Neural progenitor cell (in vitro differentiated cells): ENCODE measurements at regions not wholly inside any gene's neighbourhood (a gene's known extent, or its start where the extent isn't known, plus 50 kb on each side); places are given as distances from the start of the nearest gene placed in this dataset.

ENCODE experiments used
- DNase-seq: peaks from one replicate; pipeline ENCODE4 v3.0.0-alpha.2; 2016; ENCODE audit warnings: low spot score
- H2AFZ ChIP-seq: fragments of 200-600 bp; sonication (generic); replicated peaks from 2 replicates; pipeline ENCODE4 v1.6.1; 2016; ENCODE audit warnings: antibody characterized with exemption
- H3F3A ChIP-seq: fragments of 200-600 bp; sonication (generic); 2 replicates; pipeline ENCODE4 v1.6.1; 2016; ENCODE audit warnings: antibody characterized with exemption, low read depth
- H3K27ac ChIP-seq: fragments of 200-600 bp; sonication (generic); 2 replicates; pipeline ENCODE4 v1.5.1; 2016; ENCODE audit warnings: mild to moderate bottlenecking
- H3K27me3 ChIP-seq: fragments of 200-600 bp; sonication (generic); 2 replicates; pipeline ENCODE4 v1.6.1; 2016; ENCODE audit warnings: mild to moderate bottlenecking, moderate library complexity
- H3K36me3 ChIP-seq: fragments of 200-600 bp; sonication (generic); 2 replicates; pipeline ENCODE4 v1.5.1; 2016
- H3K4me1 ChIP-seq: fragments of 200-600 bp; sonication (generic); 2 replicates; pipeline ENCODE4 v1.6.1; 2016; ENCODE audit warnings: mixed run types
- H3K4me2 ChIP-seq: fragments of 200-600 bp; sonication (generic); 2 replicates; pipeline ENCODE4 v1.6.1; 2016
- H3K4me3 ChIP-seq: fragments of 200-600 bp; sonication (generic); 2 replicates; pipeline ENCODE4 v1.5.1; 2016
- H3K79me2 ChIP-seq: fragments of 200-600 bp; sonication (generic); 2 replicates; pipeline ENCODE4 v1.6.1; 2016; ENCODE audit warnings: low read depth
- H3K9ac ChIP-seq: fragments of 200-600 bp; sonication (generic); 2 replicates; pipeline ENCODE4 v1.6.1; 2016
- H3K9me3 ChIP-seq: fragments of 200-600 bp; sonication (generic); 2 replicates; pipeline ENCODE4 v1.5.1; 2016; ENCODE audit warnings: low read depth
- H4K20me1 ChIP-seq: fragments of 200-600 bp; sonication (generic); 2 replicates; pipeline ENCODE4 v1.6.1; 2016; ENCODE audit warnings: low read depth
- H3K27ac Mint-ChIP-seq: 3 replicates; pipeline ENCODE4 v1.8.0; 2021; ENCODE audit warnings: mixed read lengths
- H3K27me3 Mint-ChIP-seq: 2 replicates; pipeline ENCODE4 v1.8.0; 2022; ENCODE audit warnings: low read depth, mild to moderate bottlenecking, inconsistent platforms, moderate library complexity, mixed read lengths; ENCODE audit not compliant: insufficient read depth
- H3K36me3 Mint-ChIP-seq: 3 replicates; pipeline ENCODE4 v1.8.0; 2021; ENCODE audit warnings: mixed read lengths
- H3K4me1 Mint-ChIP-seq: 3 replicates; pipeline ENCODE4 v1.8.0; 2021; ENCODE audit warnings: mixed read lengths
- H3K4me3 Mint-ChIP-seq: 3 replicates; pipeline ENCODE4 v1.8.0; 2021; ENCODE audit warnings: mild to moderate bottlenecking, moderate library complexity, mixed read lengths
- H3K9me3 Mint-ChIP-seq: 3 replicates; pipeline ENCODE4 v1.8.0; 2020; ENCODE audit warnings: mixed read lengths
- CTCF ChIP-seq: fragments of 200-600 bp; sonication (generic); IDR thresholded peaks from 2 replicates; pipeline ENCODE4 v1.5.1; 2017; ENCODE audit warnings: antibody characterized with exemption, mild to moderate bottlenecking
- EZH2 ChIP-seq: fragments of 200-600 bp; sonication (generic); IDR thresholded peaks from 2 replicates; pipeline ENCODE4 v1.6.1; 2017; ENCODE audit warnings: antibody characterized with exemption, mild to moderate bottlenecking, moderate library complexity
- EZH2phosphoT487 ChIP-seq: fragments of 200-600 bp; sonication (generic); IDR thresholded peaks from 2 replicates; pipeline ENCODE4 v1.6.1; 2017; ENCODE audit warnings: antibody characterized with exemption

- Histone ChIP-seq H3K27ac (no peak overlapping the region), H3F3A (peaks cover 35% of the 10 kb centered on the region), H2AFZ (peak overlapping the region; percentile 51), H3K9ac (no peak overlapping the region), H3K4me3 (no peak overlapping the region), H3K36me3 (no peaks in the 10 kb centered on the region), H3K27me3 (no peaks in the 10 kb centered on the region), H3K4me2 (peak overlapping the region; percentile 15), H3K79me2 (no peaks in the 10 kb centered on the region), H4K20me1 (no peaks in the 10 kb centered on the region), H3K9me3 (no peaks in the 10 kb centered on the region), H3K4me1 (peaks cover 53% of the 10 kb centered on the region)
- H3K27me3 Mint-ChIP-seq = peaks cover 19% of the 10 kb centered on the region
- no peak for DNase-seq
- peak overlapping the region; percentile 1 for H3K4me3 Mint-ChIP-seq
- H3K4me1 Mint-ChIP-seq = peaks cover 71% of the 10 kb centered on the region
- TF ChIP-seq EZH2 (no peak), CTCF (no peak), EZH2phosphoT487 (no peak)
- H3K36me3 Mint-ChIP-seq = no peaks in the 10 kb centered on the region
- H3K27ac Mint-ChIP-seq = peak overlapping the region; percentile 16
- no peaks in the 10 kb centered on the region for H3K9me3 Mint-ChIP-seq
Measured at GRCh38 chr21:38992737-38993136, 187.0 kb downstream of the ETS2 start.

GRCh38 chr21:38990424-38990794, 184.7 kb downstream of the ETS2 start:
- DNase-seq = peak; percentile 58

GRCh38 chr21:38989745-38990423, 184.2 kb downstream of the ETS2 start:
- no peaks in the 10 kb centered on the region for H3K9me3 Mint-ChIP-seq
- H3K27me3 ChIP-seq = no peaks in the 10 kb centered on the region
- no peak overlapping the region for H3K9ac ChIP-seq
- H2AFZ ChIP-seq = peak overlapping the region; percentile 13
- H3K36me3 Mint-ChIP-seq = no peaks in the 10 kb centered on the region
- no peak overlapping the region for H3K27ac ChIP-seq
- TF ChIP-seq CTCF = no peak
- no peak for TF ChIP-seq EZH2phosphoT487
- TF ChIP-seq EZH2 = no peak
- no peaks in the 10 kb centered on the region for H3K79me2 ChIP-seq
- H3K4me3 Mint-ChIP-seq = peak overlapping the region; percentile 49
- no peaks in the 10 kb centered on the region for H4K20me1 ChIP-seq
- H3K27ac Mint-ChIP-seq = peak overlapping the region; percentile 80
- peak; percentile 57 for DNase-seq
- peaks cover 19% of the 10 kb centered on the region for H3K27me3 Mint-ChIP-seq
- no peaks in the 10 kb centered on the region for H3K36me3 ChIP-seq
- peak overlapping the region; percentile 30 for H3K4me2 ChIP-seq
- H3K4me1 ChIP-seq = peaks cover 57% of the 10 kb centered on the region
- peaks cover 40% of the 10 kb centered on the region for H3F3A ChIP-seq
- no peak overlapping the region for H3K4me3 ChIP-seq
- H3K9me3 ChIP-seq = no peaks in the 10 kb centered on the region
- H3K4me1 Mint-ChIP-seq = peaks cover 92% of the 10 kb centered on the region

More at GRCh38 chr21:38990424-38990794, 184.7 kb downstream of the ETS2 start:
- Histone ChIP-seq H3K36me3 (no peaks in the 10 kb centered on the region), H3K4me1 (peaks cover 62% of the 10 kb centered on the region), H4K20me1 (no peaks in the 10 kb centered on the region), H3K4me3 (no peak overlapping the region), H3F3A (peaks cover 40% of the 10 kb centered on the region), H3K27me3 (no peaks in the 10 kb centered on the region), H3K9ac (no peak overlapping the region), H3K9me3 (no peaks in the 10 kb centered on the region), H3K79me2 (no peaks in the 10 kb centered on the region), H3K4me2 (peak overlapping the region; percentile 30), H3K27ac (no peak overlapping the region), H2AFZ (no peak overlapping the region)
- peak overlapping the region; percentile 95 for H3K27ac Mint-ChIP-seq
- peak overlapping the region; percentile 49 for H3K4me3 Mint-ChIP-seq
- no peaks in the 10 kb centered on the region for H3K9me3 Mint-ChIP-seq
- peaks cover 19% of the 10 kb centered on the region for H3K27me3 Mint-ChIP-seq
- no peak for TF ChIP-seq EZH2
- TF ChIP-seq CTCF = no peak
- TF ChIP-seq EZH2phosphoT487 = no peak
- no peaks in the 10 kb centered on the region for H3K36me3 Mint-ChIP-seq
- H3K4me1 Mint-ChIP-seq = peaks cover 91% of the 10 kb centered on the region
